Spleen (tissue), 11 donors: ENCODE measurements at regions not wholly inside any gene's neighbourhood (a gene's known extent, or its start where the extent isn't known, plus 50 kb on each side); places are given as distances from the start of the nearest gene placed in this dataset.

Experiments used
- DNase-seq: peaks from one replicate; pipeline ENCODE4 v3.0.0-alpha.2; 2020
- H3K27ac ChIP-seq, 8 donors: fragments of 200-600 bp; sonication (generic) in 7 of 8; 1 replicate in 4 of 8; 2 replicates in 4 of 8; pipeline versions ENCODE4 v1.5.0 to v1.8.0; 2016 to 2021; ENCODE audit warnings: inconsistent platforms in 4 of 8, mild to moderate bottlenecking in 4 of 8, moderate library complexity in 1 of 8
- H3K27me3 ChIP-seq, 7 donors: fragments of 200-600 bp; sonication (generic) in 6 of 7; replicated peaks in 1 of 7; 1 replicate in 4 of 7; 2 replicates in 3 of 7; pipeline versions ENCODE4 v1.5.0 to v1.8.0; 2016 to 2021; ENCODE audit warnings: inconsistent platforms in 3 of 7, mild to moderate bottlenecking in 1 of 7
- H3K36me3 ChIP-seq, 6 donors: fragments of 200-600 bp; sonication (generic) in 5 of 6; 1 replicate in 4 of 6; 2 replicates in 2 of 6; pipeline versions ENCODE4 v1.5.0 to v1.8.0; 2016 to 2021; ENCODE audit warnings: inconsistent platforms in 2 of 6
- H3K4me1 ChIP-seq, 6 donors: fragments of 200-600 bp; sonication (generic) in 5 of 6; 1 replicate in 3 of 6; 2 replicates in 3 of 6; pipeline versions ENCODE4 v1.5.0 to v1.8.0; 2016 to 2021; ENCODE audit warnings: inconsistent platforms in 3 of 6
- H3K4me3 ChIP-seq, 8 donors: fragments of 200-600 bp; sonication (generic) in 7 of 8; 1 replicate in 4 of 8; 2 replicates in 4 of 8; pipeline versions ENCODE4 v1.5.0 to v1.8.0; 2016 to 2021; ENCODE audit warnings: inconsistent platforms in 4 of 8, mild to moderate bottlenecking in 4 of 8, moderate library complexity in 2 of 8
- H3K9me3 ChIP-seq, 8 donors: fragments of 200-600 bp; sonication (generic) in 7 of 8; 1 replicate in 4 of 8; 2 replicates in 4 of 8; pipeline versions ENCODE4 v1.5.0 to v1.8.0; 2016 to 2021; ENCODE audit warnings: inconsistent platforms in 4 of 8
- POLR2A ChIP-seq, 3 donors: fragments of 450-650 bp; IDR thresholded peaks; one replicate each; pipeline ENCODE4 v1.5.1; 2017; ENCODE audit warnings: antibody characterized with exemption in 3 of 3, mild to moderate bottlenecking in 1 of 3
- POLR2AphosphoS5 ChIP-seq, 3 donors: sonication (generic); formaldehyde crosslinking; IDR thresholded peaks; one replicate each; pipeline ENCODE4 v1.5.1; 2017; ENCODE audit warnings: antibody characterized with exemption in 3 of 3
- WGBS, 5 donors: extraction: QIAGEN DNeasy Blood & Tissue Kit in 3 of 5; methylation state at CpG; one replicate each; pipeline versions ENCODE4 v1.1.5 to v1.1.7; 2013 to 2018; 5-methylcytosine and 5-hydroxymethylcytosine counted together
- intact Hi-C: fragments of 100-400 bp; cut with DNase I; formaldehyde crosslinking; loops from one replicate; pipeline ENCODE4 v1.15.0; 2023; ENCODE audit warnings: low total_unique reads
- TF ChIP-seq, protein P1 (sequence below), 11 experiments: fragments of 200-600 bp in 7 of 11; fragments of 450-650 bp in 4 of 11; sonication (generic) in 4 of 11; IDR thresholded peaks in 8 of 11; conservative IDR thresholded peaks in 3 of 11; 1 replicate in 7 of 11; 2 replicates in 4 of 11; pipeline versions ENCODE4 v1.4.0 to v1.8.0; 2016 to 2021; ENCODE audit warnings: antibody characterized with exemption in 11 of 11, inconsistent platforms in 4 of 11, mild to moderate bottlenecking in 1 of 11
- donor health status: healthy with polysubstance abuse.
- donor health status: DM: no; HTN: no; CAD: no; lungs with moderate emphysema.
- donor health status: DM: no; HTN: no; CAD: no.
- donor health status: Bipolar disorder and iron deficiency.
- donor health status: healthy.
- donor health status: DM: no; HTN: no; CAD: no.
- donor health status: DM: yes; HTN: yes; CAD: no.

GRCh38 chr1:199756066-199756465, 271.4 kb upstream of the NR5A2 start:
- H3K36me3 ChIP-seq: no peaks in the 10 kb centered on the region
- 15 to 43% (median 28%) methylated on average over 2 of the region's 2 CpGs for WGBS, 5 donors
- no peak for DNase-seq
- TF ChIP-seq POLR2AphosphoS5 (IDR thresholded peaks at IDR 0.05): no peak
- TF ChIP-seq, protein P1, sequence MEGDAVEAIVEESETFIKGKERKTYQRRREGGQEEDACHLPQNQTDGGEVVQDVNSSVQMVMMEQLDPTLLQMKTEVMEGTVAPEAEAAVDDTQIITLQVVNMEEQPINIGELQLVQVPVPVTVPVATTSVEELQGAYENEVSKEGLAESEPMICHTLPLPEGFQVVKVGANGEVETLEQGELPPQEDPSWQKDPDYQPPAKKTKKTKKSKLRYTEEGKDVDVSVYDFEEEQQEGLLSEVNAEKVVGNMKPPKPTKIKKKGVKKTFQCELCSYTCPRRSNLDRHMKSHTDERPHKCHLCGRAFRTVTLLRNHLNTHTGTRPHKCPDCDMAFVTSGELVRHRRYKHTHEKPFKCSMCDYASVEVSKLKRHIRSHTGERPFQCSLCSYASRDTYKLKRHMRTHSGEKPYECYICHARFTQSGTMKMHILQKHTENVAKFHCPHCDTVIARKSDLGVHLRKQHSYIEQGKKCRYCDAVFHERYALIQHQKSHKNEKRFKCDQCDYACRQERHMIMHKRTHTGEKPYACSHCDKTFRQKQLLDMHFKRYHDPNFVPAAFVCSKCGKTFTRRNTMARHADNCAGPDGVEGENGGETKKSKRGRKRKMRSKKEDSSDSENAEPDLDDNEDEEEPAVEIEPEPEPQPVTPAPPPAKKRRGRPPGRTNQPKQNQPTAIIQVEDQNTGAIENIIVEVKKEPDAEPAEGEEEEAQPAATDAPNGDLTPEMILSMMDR (IDR thresholded peaks at IDR 0.05 in 8 of 11, conservative IDR thresholded peaks at IDR 0.05 in 3 of 11): no peak
- no peak for TF ChIP-seq POLR2A (IDR thresholded peaks at IDR 0.05)
- intact Hi-C loops: no loop called here
- no peaks in the 10 kb centered on the region for H3K4me1 ChIP-seq
- no peak overlapping the region for H3K4me3 ChIP-seq
- no peak overlapping the region for H3K27ac ChIP-seq
- H3K9me3 ChIP-seq: no peaks in the 10 kb centered on the region
- H3K27me3 ChIP-seq: peaks cover 0 to 24% (median 0%) of the 10 kb centered on the region in 7 donors

DNA sequence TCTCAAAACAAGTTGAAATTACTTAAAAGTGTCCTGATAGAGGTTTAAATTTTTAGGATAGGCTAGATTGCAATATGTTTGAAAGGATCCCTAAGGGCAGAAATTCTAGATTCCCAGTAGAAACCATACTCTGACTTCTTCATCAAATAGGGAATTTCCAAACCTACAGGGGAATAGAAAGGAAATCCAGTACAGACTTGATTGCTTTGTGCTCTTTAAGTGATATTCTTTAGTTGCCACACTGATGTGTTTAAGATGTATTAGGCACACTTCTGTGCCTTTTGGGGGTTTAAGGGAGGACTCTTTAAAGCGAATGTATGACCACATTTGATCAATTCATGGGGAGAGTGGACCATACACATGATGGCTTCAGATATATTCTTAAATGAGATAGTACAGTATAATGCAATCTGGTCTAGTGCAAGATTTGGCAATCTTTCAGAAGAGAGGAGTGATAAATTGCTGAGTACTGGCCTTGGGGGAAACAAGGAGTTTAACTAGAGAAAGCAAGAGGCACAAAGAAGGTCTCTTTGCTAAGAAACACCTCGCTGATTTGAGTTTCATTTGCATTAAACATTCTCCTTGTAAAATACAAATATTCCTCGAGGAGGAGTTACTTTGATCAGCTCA, 268.8 kb upstream of the NR5A2 start:
- WGBS, 5 donors: 62 to 77% (median 75%) methylated on average over 3 of the region's 3 CpGs

DNA sequence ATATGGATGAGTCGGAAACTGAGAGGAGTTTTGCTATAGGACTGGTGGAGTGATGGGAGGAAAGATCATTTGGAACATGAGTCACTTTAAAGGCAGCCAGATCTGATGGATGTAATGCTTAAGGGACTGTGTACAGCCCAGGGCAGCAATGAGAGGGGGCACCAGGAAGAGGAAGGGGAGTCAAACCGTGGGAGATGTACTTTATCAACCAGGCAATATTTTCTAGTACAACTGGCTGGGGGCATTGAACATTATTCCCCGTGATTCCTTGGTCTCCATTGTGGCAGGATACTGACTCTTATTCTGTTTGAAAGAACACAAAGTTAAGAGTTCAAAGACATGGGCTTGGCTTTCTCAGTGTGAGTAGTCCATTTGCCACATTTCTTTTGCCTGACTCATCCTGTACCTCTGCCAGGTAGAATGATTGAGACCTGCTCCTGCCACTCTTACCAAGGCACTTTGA, 268.2 kb upstream of the NR5A2 start:
- no peak overlapping the region for H3K4me3 ChIP-seq
- 60 to 74% (median 69%) methylated on average over 3 of the region's 3 CpGs for WGBS, 5 donors
- peaks cover 0 to 1% (median under 1%) of the 10 kb centered on the region in 8 donors for H3K9me3 ChIP-seq
- TF ChIP-seq, protein P1 (IDR thresholded peaks at IDR 0.05 in 8 of 11, conservative IDR thresholded peaks at IDR 0.05 in 3 of 11): no peak
- TF ChIP-seq POLR2A (IDR thresholded peaks at IDR 0.05) (no peak), POLR2AphosphoS5 (IDR thresholded peaks at IDR 0.05) (no peak)
- H3K27ac ChIP-seq: no peak overlapping the region
- peaks cover 0 to 31% (median 0%) of the 10 kb centered on the region in 7 donors for H3K27me3 ChIP-seq
- no peaks in the 10 kb centered on the region for H3K4me1 ChIP-seq
- no peaks in the 10 kb centered on the region for H3K36me3 ChIP-seq
- intact Hi-C loops: no loop called here
- no peak for DNase-seq

More for the DNA sequence above, 268.8 kb upstream of the NR5A2 start:
- no peak for TF ChIP-seq POLR2AphosphoS5 (IDR thresholded peaks at IDR 0.05)
- TF ChIP-seq, protein P1 (IDR thresholded peaks at IDR 0.05 in 8 of 11, conservative IDR thresholded peaks at IDR 0.05 in 3 of 11): no peak
- TF ChIP-seq POLR2A (IDR thresholded peaks at IDR 0.05): no peak
- no peak for DNase-seq
- intact Hi-C loops: no loop called here
- Histone ChIP-seq H3K4me3 (no peak overlapping the region), H3K27me3 (peaks cover 0 to 31% (median 0%) of the 10 kb centered on the region in 7 donors), H3K27ac (no peak overlapping the region), H3K4me1 (no peaks in the 10 kb centered on the region), H3K36me3 (no peaks in the 10 kb centered on the region), H3K9me3 (no peaks in the 10 kb centered on the region)

- peaks cover 0 to 34% (median 32%) of the 10 kb centered on the region in 8 donors for H3K9me3 ChIP-seq
- H3K4me1 ChIP-seq: no peaks in the 10 kb centered on the region
- no peak overlapping the region for H3K27ac ChIP-seq
- no peak for TF ChIP-seq POLR2AphosphoS5 (IDR thresholded peaks at IDR 0.05)
- TF ChIP-seq POLR2A (IDR thresholded peaks at IDR 0.05): no peak
- TF ChIP-seq, protein P1 (IDR thresholded peaks at IDR 0.05 in 8 of 11, conservative IDR thresholded peaks at IDR 0.05 in 3 of 11): no peak
- DNase-seq: no peak
- H3K4me3 ChIP-seq: no peak overlapping the region
- WGBS, 5 donors: 52 to 70% (median 59%) methylated on average over 5 of the region's 5 CpGs
- intact Hi-C loops: no loop called here
- H3K27me3 ChIP-seq: peaks cover 0 to 29% (median 0%) of the 10 kb centered on the region in 7 donors
- no peaks in the 10 kb centered on the region for H3K36me3 ChIP-seq
Measured at GRCh38 chr1:199762572-199762971, 264.9 kb upstream of the NR5A2 start.
